IPS-18a (cell line): ENCODE measurements at regions not wholly inside any gene's neighbourhood (a gene's known extent, or its start where the extent isn't known, plus 50 kb on each side); places are given as distances from the start of the nearest gene placed in this dataset.

Experiments used
- H3K27ac ChIP-seq: one replicate; pipeline ENCODE4 v1.5.1; 2013; ENCODE audit warnings: low read length
- H3K27me3 ChIP-seq: one replicate; pipeline ENCODE4 v1.6.1; 2013; ENCODE audit warnings: mild to moderate bottlenecking, low read length; ENCODE audit not compliant: control insufficient read depth, insufficient read depth
- H3K36me3 ChIP-seq: one replicate; pipeline ENCODE4 v1.6.1; 2013; ENCODE audit warnings: low read depth, low read length; ENCODE audit not compliant: control insufficient read depth
- H3K4me1 ChIP-seq: one replicate; pipeline ENCODE4 v1.6.1; 2013; ENCODE audit warnings: low read depth, low read length; ENCODE audit not compliant: control insufficient read depth
- H3K4me3 ChIP-seq: one replicate; pipeline ENCODE4 v1.5.1; 2013; ENCODE audit warnings: low read length
- H3K9ac ChIP-seq: one replicate; pipeline ENCODE4 v1.6.1; 2013; ENCODE audit warnings: mild to moderate bottlenecking, low read length, moderate library complexity
- H3K9me3 ChIP-seq: one replicate; pipeline ENCODE4 v1.6.1; 2013; ENCODE audit warnings: low read depth, low read length; ENCODE audit not compliant: control insufficient read depth

GRCh38 chr11:95367726-95368125 is 136.7 kb upstream of the SESN3 start:
- no peak overlapping the region for H3K4me3 ChIP-seq
- H3K27me3 ChIP-seq, result no peaks in the 10 kb centered on the region
- no peak overlapping the region for H3K27ac ChIP-seq
- H3K4me1 ChIP-seq, result peaks cover 26% of the 10 kb centered on the region
- H3K9me3 ChIP-seq, result no peaks in the 10 kb centered on the region
- no peaks in the 10 kb centered on the region for H3K36me3 ChIP-seq
- no peak overlapping the region for H3K9ac ChIP-seq

GRCh38 chr11:95365348-95365747 is 134.3 kb upstream of the SESN3 start:
- Histone ChIP-seq H3K4me1 (peaks cover 21% of the 10 kb centered on the region), H3K27me3 (no peaks in the 10 kb centered on the region), H3K36me3 (no peaks in the 10 kb centered on the region), H3K4me3 (no peak overlapping the region), H3K9me3 (no peaks in the 10 kb centered on the region), H3K9ac (no peak overlapping the region), H3K27ac (no peak overlapping the region)

- no peaks in the 10 kb centered on the region for H3K9me3 ChIP-seq
- H3K9ac ChIP-seq, result no peak overlapping the region
- no peaks in the 10 kb centered on the region for H3K27me3 ChIP-seq
- H3K4me1 ChIP-seq, result peaks cover 29% of the 10 kb centered on the region
- no peaks in the 10 kb centered on the region for H3K36me3 ChIP-seq
- H3K4me3 ChIP-seq, result no peak overlapping the region
- no peak overlapping the region for H3K27ac ChIP-seq
Measured at GRCh38 chr11:95364324-95365295, 133.6 kb upstream of the SESN3 start.

- Histone ChIP-seq H3K9ac (no peak overlapping the region), H3K4me1 (peaks cover 30% of the 10 kb centered on the region), H3K27me3 (no peaks in the 10 kb centered on the region), H3K4me3 (no peak overlapping the region), H3K9me3 (no peaks in the 10 kb centered on the region), H3K36me3 (no peaks in the 10 kb centered on the region), H3K27ac (no peak overlapping the region)
Measured at GRCh38 chr11:95363708-95364107, 132.7 kb upstream of the SESN3 start.

- H3K36me3 ChIP-seq, result no peaks in the 10 kb centered on the region
- no peak overlapping the region for H3K9ac ChIP-seq
- no peak overlapping the region for H3K4me3 ChIP-seq
- no peaks in the 10 kb centered on the region for H3K27me3 ChIP-seq
- H3K27ac ChIP-seq, result no peak overlapping the region
- H3K9me3 ChIP-seq, result no peaks in the 10 kb centered on the region
- peaks cover 30% of the 10 kb centered on the region for H3K4me1 ChIP-seq
Measured at GRCh38 chr11:95363164-95363563, 132.2 kb upstream of the SESN3 start.

- Histone ChIP-seq H3K9ac (no peak overlapping the region), H3K4me3 (no peak overlapping the region), H3K4me1 (peaks cover 25% of the 10 kb centered on the region), H3K27me3 (no peaks in the 10 kb centered on the region), H3K27ac (no peak overlapping the region), H3K9me3 (no peaks in the 10 kb centered on the region), H3K36me3 (no peaks in the 10 kb centered on the region)
Measured at GRCh38 chr11:95361180-95361579, 130.2 kb upstream of the SESN3 start.

GRCh38 chr11:95360377-95361075 is 129.5 kb upstream of the SESN3 start:
- Histone ChIP-seq H3K27me3 (no peaks in the 10 kb centered on the region), H3K36me3 (no peaks in the 10 kb centered on the region), H3K4me1 (peaks cover 25% of the 10 kb centered on the region), H3K9me3 (no peaks in the 10 kb centered on the region), H3K4me3 (peak overlapping the region; percentile 8), H3K9ac (no peak overlapping the region), H3K27ac (no peak overlapping the region)

GRCh38 chr11:95359756-95360155 is 128.8 kb upstream of the SESN3 start:
- H3K9me3 ChIP-seq, result no peaks in the 10 kb centered on the region
- H3K27ac ChIP-seq, result no peak overlapping the region

GRCh38 chr11:95359341-95359663 is 128.3 kb upstream of the SESN3 start:
- Histone ChIP-seq H3K9me3 (no peaks in the 10 kb centered on the region), H3K4me1 (peaks cover 21% of the 10 kb centered on the region)

More at GRCh38 chr11:95359756-95360155, 128.8 kb upstream of the SESN3 start:
- Histone ChIP-seq H3K4me1 (peaks cover 25% of the 10 kb centered on the region), H3K9ac (no peak overlapping the region), H3K27me3 (no peaks in the 10 kb centered on the region), H3K36me3 (no peaks in the 10 kb centered on the region), H3K4me3 (peak overlapping the region; percentile 8)

GRCh38 chr11:95358511-95359340 is 127.7 kb upstream of the SESN3 start:
- H3K36me3 ChIP-seq, result no peaks in the 10 kb centered on the region
- no peaks in the 10 kb centered on the region for H3K27me3 ChIP-seq
- H3K27ac ChIP-seq, result no peak overlapping the region
- peaks cover 15% of the 10 kb centered on the region for H3K4me1 ChIP-seq
- no peak overlapping the region for H3K9ac ChIP-seq
- H3K9me3 ChIP-seq, result no peaks in the 10 kb centered on the region
- H3K4me3 ChIP-seq, result no peak overlapping the region

More at GRCh38 chr11:95359341-95359663, 128.3 kb upstream of the SESN3 start:
- H3K4me3 ChIP-seq, result no peak overlapping the region
- H3K27ac ChIP-seq, result no peak overlapping the region
- no peak overlapping the region for H3K9ac ChIP-seq
- H3K27me3 ChIP-seq, result no peaks in the 10 kb centered on the region
- H3K36me3 ChIP-seq, result no peaks in the 10 kb centered on the region

GRCh38 chr11:95354304-95354703 is 123.3 kb upstream of the SESN3 start:
- Histone ChIP-seq H3K9me3 (no peaks in the 10 kb centered on the region), H3K27ac (no peak overlapping the region), H3K9ac (no peak overlapping the region), H3K36me3 (no peaks in the 10 kb centered on the region), H3K4me1 (no peaks in the 10 kb centered on the region), H3K4me3 (no peak overlapping the region), H3K27me3 (no peaks in the 10 kb centered on the region)
